22Rv1 (cell line): ENCODE measurements at regions not wholly inside any gene's neighbourhood (a gene's known extent, or its start where the extent isn't known, plus 50 kb on each side); places are given as distances from the start of the nearest gene placed in this dataset.

Source experiments
- ZFX ChIP-seq: fragments of 450-650 bp; IDR thresholded peaks from 2 replicates; pipeline ENCODE4 v1.6.1; 2017; ENCODE audit warnings: antibody characterized with exemption, borderline replicate concordance
- TF ChIP-seq, protein P1 (sequence below): fragments of 450-650 bp; IDR thresholded peaks from 2 replicates; pipeline ENCODE4 v1.5.1; 2017; ENCODE audit warnings: mild to moderate bottlenecking

DNA sequence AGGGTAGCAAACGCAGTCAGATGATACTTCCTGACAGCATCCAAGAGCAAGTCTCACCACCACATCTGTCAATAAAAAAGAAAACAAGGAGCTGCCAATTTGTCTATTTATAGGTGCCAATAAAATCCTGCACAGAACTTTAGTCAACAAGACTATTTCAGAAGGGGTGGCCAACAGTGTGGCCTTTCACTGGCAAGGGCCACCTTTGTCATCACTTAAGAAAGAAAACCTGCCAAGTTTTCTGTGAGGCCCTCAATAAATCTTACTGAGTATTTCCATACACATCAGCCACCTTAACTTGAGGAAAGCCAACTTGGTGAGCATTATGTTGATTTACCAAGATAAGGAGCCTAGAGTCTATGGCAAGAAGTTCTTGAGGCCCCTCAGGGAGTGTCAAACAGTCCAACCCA is 312.3 kb downstream of the ENC1 start:
- TF ChIP-seq, protein P1, sequence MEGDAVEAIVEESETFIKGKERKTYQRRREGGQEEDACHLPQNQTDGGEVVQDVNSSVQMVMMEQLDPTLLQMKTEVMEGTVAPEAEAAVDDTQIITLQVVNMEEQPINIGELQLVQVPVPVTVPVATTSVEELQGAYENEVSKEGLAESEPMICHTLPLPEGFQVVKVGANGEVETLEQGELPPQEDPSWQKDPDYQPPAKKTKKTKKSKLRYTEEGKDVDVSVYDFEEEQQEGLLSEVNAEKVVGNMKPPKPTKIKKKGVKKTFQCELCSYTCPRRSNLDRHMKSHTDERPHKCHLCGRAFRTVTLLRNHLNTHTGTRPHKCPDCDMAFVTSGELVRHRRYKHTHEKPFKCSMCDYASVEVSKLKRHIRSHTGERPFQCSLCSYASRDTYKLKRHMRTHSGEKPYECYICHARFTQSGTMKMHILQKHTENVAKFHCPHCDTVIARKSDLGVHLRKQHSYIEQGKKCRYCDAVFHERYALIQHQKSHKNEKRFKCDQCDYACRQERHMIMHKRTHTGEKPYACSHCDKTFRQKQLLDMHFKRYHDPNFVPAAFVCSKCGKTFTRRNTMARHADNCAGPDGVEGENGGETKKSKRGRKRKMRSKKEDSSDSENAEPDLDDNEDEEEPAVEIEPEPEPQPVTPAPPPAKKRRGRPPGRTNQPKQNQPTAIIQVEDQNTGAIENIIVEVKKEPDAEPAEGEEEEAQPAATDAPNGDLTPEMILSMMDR = no peak
- TF ChIP-seq ZFX = no peak
